Adrenal gland (tissue), 5 donors: ENCODE measurements at regions not wholly inside any gene's neighbourhood (a gene's known extent, or its start where the extent isn't known, plus 50 kb on each side); places are given as distances from the start of the nearest gene placed in this dataset.

Experiments
- POLR2A ChIP-seq, 2 donors: fragments of 450-650 bp; IDR thresholded peaks; one replicate each; pipeline ENCODE4 v1.6.1; 2017; ENCODE audit warnings: antibody characterized with exemption in 2 of 2, mild to moderate bottlenecking in 2 of 2, moderate library complexity in 1 of 2
- TF ChIP-seq, protein P1 (sequence below), 6 experiments: fragments of 450-650 bp in 4 of 6; fragments of 200-600 bp in 2 of 6; sonication (generic) in 1 of 6; IDR thresholded peaks; 1 replicate in 5 of 6; 2 replicates in 1 of 6; pipeline versions ENCODE4 v1.5.1 to v1.8.0; 2016 to 2021; ENCODE audit warnings: antibody characterized with exemption in 6 of 6, mild to moderate bottlenecking in 2 of 6, moderate library complexity in 1 of 6
- donor health status: DM: no; HTN: no; CAD: no.

- TF ChIP-seq, protein P1, sequence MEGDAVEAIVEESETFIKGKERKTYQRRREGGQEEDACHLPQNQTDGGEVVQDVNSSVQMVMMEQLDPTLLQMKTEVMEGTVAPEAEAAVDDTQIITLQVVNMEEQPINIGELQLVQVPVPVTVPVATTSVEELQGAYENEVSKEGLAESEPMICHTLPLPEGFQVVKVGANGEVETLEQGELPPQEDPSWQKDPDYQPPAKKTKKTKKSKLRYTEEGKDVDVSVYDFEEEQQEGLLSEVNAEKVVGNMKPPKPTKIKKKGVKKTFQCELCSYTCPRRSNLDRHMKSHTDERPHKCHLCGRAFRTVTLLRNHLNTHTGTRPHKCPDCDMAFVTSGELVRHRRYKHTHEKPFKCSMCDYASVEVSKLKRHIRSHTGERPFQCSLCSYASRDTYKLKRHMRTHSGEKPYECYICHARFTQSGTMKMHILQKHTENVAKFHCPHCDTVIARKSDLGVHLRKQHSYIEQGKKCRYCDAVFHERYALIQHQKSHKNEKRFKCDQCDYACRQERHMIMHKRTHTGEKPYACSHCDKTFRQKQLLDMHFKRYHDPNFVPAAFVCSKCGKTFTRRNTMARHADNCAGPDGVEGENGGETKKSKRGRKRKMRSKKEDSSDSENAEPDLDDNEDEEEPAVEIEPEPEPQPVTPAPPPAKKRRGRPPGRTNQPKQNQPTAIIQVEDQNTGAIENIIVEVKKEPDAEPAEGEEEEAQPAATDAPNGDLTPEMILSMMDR (IDR thresholded peaks at IDR 0.05) = no peak
- TF ChIP-seq POLR2A (IDR thresholded peaks at IDR 0.05) = no peak
Measured at GRCh38 chr5:2946315-2946714, 194.8 kb upstream of the IRX2 start.
